Mucosa of gallbladder (tissue), 1 donor: ENCODE measurements at regions not wholly inside any gene's neighbourhood (a gene's known extent, or its start where the extent isn't known, plus 50 kb on each side); places are given as distances from the start of the nearest gene placed in this dataset.
"Not testable (repeated sequence)": the region's sequence is repeated elsewhere in the genome, so short reads cannot be mapped to it uniquely, and the experiment has no call there.

Experiments used
- DNase-seq: peaks from one replicate; pipeline ENCODE4 v3.0.0-alpha.2; 2020; ENCODE audit warnings: low spot score
- donor health status: DM: no; HTN: no; CAD: no.

GRCh38 chr13:39803156-39803555 is 147.7 kb downstream of the COG6 start:
- DNase-seq: no peak

- no peak for DNase-seq
Observed at GRCh38 chr13:39803851-39804250, 148.4 kb downstream of the COG6 start.

GRCh38 chr13:39804332-39805210 is 149.1 kb downstream of the COG6 start:
- no peak for DNase-seq

- no peak for DNase-seq
Observed at GRCh38 chr13:39809466-39809865, 154.0 kb downstream of the COG6 start.

- no peak for DNase-seq
Observed at GRCh38 chr13:39810091-39810877, 154.8 kb downstream of the COG6 start.

- no peak for DNase-seq
Observed at GRCh38 chr13:39811051-39811450, 155.6 kb downstream of the COG6 start.

- DNase-seq: no peak
Observed at GRCh38 chr13:39811696-39812095, 156.2 kb downstream of the COG6 start.

- DNase-seq: no peak
Observed at GRCh38 chr13:39815345-39816111, 160.1 kb downstream of the COG6 start.

GRCh38 chr13:39816936-39817335 is 161.5 kb downstream of the COG6 start:
- DNase-seq: no peak

- DNase-seq: peak; percentile 25
Observed at GRCh38 chr13:39818953-39819352, 163.5 kb downstream of the COG6 start.

GRCh38 chr13:39820606-39821005 is 165.1 kb downstream of the COG6 start:
- DNase-seq: no peak

- DNase-seq: no peak
Observed at GRCh38 chr13:39821977-39822376, 166.5 kb downstream of the COG6 start.

- no peak for DNase-seq
Observed at GRCh38 chr13:39822437-39822836, 167.0 kb downstream of the COG6 start.

GRCh38 chr13:39823063-39823713 is 167.7 kb downstream of the COG6 start:
- DNase-seq: no peak

GRCh38 chr13:39825886-39826285 is 170.4 kb downstream of the COG6 start:
- DNase-seq: no peak

- DNase-seq: no peak
Observed at GRCh38 chr13:39835253-39835652, 179.8 kb downstream of the COG6 start.

- DNase-seq: no peak
Observed at GRCh38 chr13:39836038-39836437, 180.6 kb downstream of the COG6 start.

GRCh38 chr13:39837866-39838265 is 182.4 kb downstream of the COG6 start:
- DNase-seq: not testable (repeated sequence)

GRCh38 chr13:39840201-39840600 is 184.7 kb downstream of the COG6 start:
- no peak for DNase-seq

- no peak for DNase-seq
Observed at GRCh38 chr13:39847336-39847735, 191.9 kb downstream of the COG6 start.

GRCh38 chr13:39855236-39855635 is 199.8 kb downstream of the COG6 start:
- DNase-seq: no peak

- no peak for DNase-seq
Observed at GRCh38 chr13:39856714-39857113, 201.3 kb downstream of the COG6 start.
